Natural killer cell (primary cell): ENCODE measurements at regions not wholly inside any gene's neighbourhood (a gene's known extent, or its start where the extent isn't known, plus 50 kb on each side); places are given as distances from the start of the nearest gene placed in this dataset.

ENCODE experiments used
- ATAC-seq, 3 donors: fragments of 150-1000 bp in 2 of 3; fragments of 200-7000 bp in 1 of 3; cut with Tn5 transposase; 1 replicate in 1 of 3; 2 replicates in 2 of 3; pipeline ENCODE4 v1.10.0; 2021; ENCODE audit warnings: mild to moderate bottlenecking in 2 of 3, moderate library complexity in 2 of 3
- DNase-seq, 2 donors: peaks; one replicate each; pipeline versions ENCODE4 v3.0.0 to v3.0.0-alpha.2; 2013 to 2021; ENCODE audit warnings: mixed read lengths in 1 of 2
- H3K27ac ChIP-seq: one replicate; pipeline ENCODE4 v1.5.1; 2013; ENCODE audit warnings: mild to moderate bottlenecking, low read length
- H3K27me3 ChIP-seq: one replicate; pipeline ENCODE4 v1.6.1; 2013; ENCODE audit warnings: low read length; ENCODE audit not compliant: control insufficient read depth, insufficient read depth
- H3K36me3 ChIP-seq: one replicate; pipeline ENCODE4 v1.6.1; 2013; ENCODE audit warnings: low read length; ENCODE audit not compliant: control insufficient read depth, insufficient read depth
- H3K4me1 ChIP-seq: one replicate; pipeline ENCODE4 v1.6.1; 2013; ENCODE audit warnings: low read length; ENCODE audit not compliant: control insufficient read depth, insufficient read depth
- H3K4me3 ChIP-seq: one replicate; pipeline ENCODE4 v1.5.1; 2013; ENCODE audit warnings: low read length
- H3K9me3 ChIP-seq: one replicate; pipeline ENCODE4 v1.6.1; 2013; ENCODE audit warnings: low read length; ENCODE audit not compliant: control insufficient read depth, insufficient read depth
- H3K27ac Mint-ChIP-seq, 2 donors: one replicate each; pipeline ENCODE4 v1.8.0; 2022; ENCODE audit warnings: mild to moderate bottlenecking in 2 of 2, mixed read lengths in 2 of 2, moderate library complexity in 1 of 2
- H3K27me3 Mint-ChIP-seq, 2 donors: one replicate each; pipeline ENCODE4 v1.8.0; 2022; ENCODE audit warnings: low read depth in 2 of 2, mixed read lengths in 2 of 2
- H3K36me3 Mint-ChIP-seq: one replicate; pipeline ENCODE4 v1.8.0; 2022; ENCODE audit warnings: mixed read lengths
- H3K4me1 Mint-ChIP-seq, 2 donors: one replicate each; pipeline ENCODE4 v1.8.0; 2022; ENCODE audit warnings: mixed read lengths in 2 of 2
- H3K4me3 Mint-ChIP-seq: one replicate; pipeline ENCODE4 v1.8.0; 2022; ENCODE audit warnings: mild to moderate bottlenecking, moderate library complexity, mixed read lengths
- H3K9me3 Mint-ChIP-seq, 2 donors: one replicate each; pipeline ENCODE4 v1.8.0; 2022; ENCODE audit warnings: mixed read lengths in 2 of 2
- WGBS: methylation state at CpG from one replicate; pipeline ENCODE4 v1.1.7; 2013; ENCODE audit warnings: missing lambda C conversion rate; ENCODE audit not compliant: insufficient coverage; 5-methylcytosine and 5-hydroxymethylcytosine counted together
- intact Hi-C: fragments of 100-400 bp; cut with micrococcal nuclease; formaldehyde crosslinking; loops from one replicate; pipeline ENCODE4 v1.14.2; 2022
- TF ChIP-seq, protein P1 (sequence below): fragments of 200-600 bp; IDR thresholded peaks from one replicate; pipeline ENCODE4 v1.8.0; 2022; ENCODE audit warnings: antibody characterized with exemption

DNA sequence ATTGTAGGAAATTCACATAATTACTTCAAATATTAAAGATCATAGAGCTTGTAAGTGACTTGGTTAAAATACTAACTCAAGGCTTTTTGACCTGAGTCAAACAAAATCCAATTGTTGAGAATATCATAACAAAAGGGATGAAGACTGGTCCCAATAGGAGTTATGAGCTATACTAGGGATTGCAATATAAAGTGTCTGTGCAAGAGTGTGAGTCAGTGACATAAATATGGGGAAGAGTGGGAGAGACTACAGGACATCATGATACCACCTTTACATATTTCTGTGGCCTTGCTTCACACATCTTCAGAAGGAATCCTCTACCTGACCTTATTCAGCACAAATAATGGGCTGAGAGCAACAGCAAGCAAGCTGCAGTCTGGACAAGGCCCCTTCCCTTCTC lies 180.9 kb upstream of the SLC24A2 start:
- no peak overlapping the region for H3K4me3 ChIP-seq
- no peaks in the 10 kb centered on the region for H3K27me3 ChIP-seq
- no peaks in the 10 kb centered on the region for H3K36me3 ChIP-seq
- H3K4me1 ChIP-seq: no peaks in the 10 kb centered on the region
- H3K9me3 ChIP-seq: no peaks in the 10 kb centered on the region
- intact Hi-C loops: no loop called here
- no peak overlapping the region for H3K4me3 Mint-ChIP-seq
- no peaks in the 10 kb centered on the region for H3K36me3 Mint-ChIP-seq
- H3K27me3 Mint-ChIP-seq: peaks cover 6 to 7% of the 10 kb centered on the region in 2 donors
- no peak overlapping the region for H3K27ac Mint-ChIP-seq
- DNase-seq: no peak
- ATAC-seq: no peak
- H3K9me3 Mint-ChIP-seq: peaks cover 0 to 2% of the 10 kb centered on the region in 2 donors
- TF ChIP-seq, protein P1, sequence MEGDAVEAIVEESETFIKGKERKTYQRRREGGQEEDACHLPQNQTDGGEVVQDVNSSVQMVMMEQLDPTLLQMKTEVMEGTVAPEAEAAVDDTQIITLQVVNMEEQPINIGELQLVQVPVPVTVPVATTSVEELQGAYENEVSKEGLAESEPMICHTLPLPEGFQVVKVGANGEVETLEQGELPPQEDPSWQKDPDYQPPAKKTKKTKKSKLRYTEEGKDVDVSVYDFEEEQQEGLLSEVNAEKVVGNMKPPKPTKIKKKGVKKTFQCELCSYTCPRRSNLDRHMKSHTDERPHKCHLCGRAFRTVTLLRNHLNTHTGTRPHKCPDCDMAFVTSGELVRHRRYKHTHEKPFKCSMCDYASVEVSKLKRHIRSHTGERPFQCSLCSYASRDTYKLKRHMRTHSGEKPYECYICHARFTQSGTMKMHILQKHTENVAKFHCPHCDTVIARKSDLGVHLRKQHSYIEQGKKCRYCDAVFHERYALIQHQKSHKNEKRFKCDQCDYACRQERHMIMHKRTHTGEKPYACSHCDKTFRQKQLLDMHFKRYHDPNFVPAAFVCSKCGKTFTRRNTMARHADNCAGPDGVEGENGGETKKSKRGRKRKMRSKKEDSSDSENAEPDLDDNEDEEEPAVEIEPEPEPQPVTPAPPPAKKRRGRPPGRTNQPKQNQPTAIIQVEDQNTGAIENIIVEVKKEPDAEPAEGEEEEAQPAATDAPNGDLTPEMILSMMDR: no peak
- no peak overlapping the region for H3K27ac ChIP-seq
- no peaks in the 10 kb centered on the region for H3K4me1 Mint-ChIP-seq

DNA sequence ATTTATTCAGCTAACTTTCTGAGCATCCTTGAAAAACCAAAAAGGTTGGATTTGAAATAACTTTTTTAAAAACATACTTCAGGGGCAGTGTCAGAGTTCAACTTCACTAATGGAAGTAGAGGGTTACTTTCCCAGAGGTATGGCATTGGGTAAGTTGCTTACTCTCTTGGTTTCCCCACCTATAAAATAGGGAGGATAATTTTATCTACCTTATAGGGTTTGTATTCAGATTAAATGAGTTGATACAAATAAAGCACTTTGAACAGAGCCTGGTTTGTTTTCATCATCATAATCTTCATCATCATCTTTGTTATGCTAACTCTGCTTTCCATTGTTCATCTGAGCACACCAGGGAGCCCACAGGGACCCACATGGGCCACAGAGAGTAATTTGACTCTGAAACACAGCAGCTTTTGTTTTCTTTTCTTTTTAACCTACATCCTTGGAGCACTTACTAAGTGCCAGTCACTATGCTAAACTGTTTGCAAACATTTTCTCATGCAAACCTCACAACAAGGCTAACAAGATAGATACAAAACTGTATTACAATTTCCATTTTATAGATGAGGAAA lies 179.1 kb upstream of the SLC24A2 start:
- no peak overlapping the region for H3K27ac Mint-ChIP-seq
- ATAC-seq: no peak

DNA sequence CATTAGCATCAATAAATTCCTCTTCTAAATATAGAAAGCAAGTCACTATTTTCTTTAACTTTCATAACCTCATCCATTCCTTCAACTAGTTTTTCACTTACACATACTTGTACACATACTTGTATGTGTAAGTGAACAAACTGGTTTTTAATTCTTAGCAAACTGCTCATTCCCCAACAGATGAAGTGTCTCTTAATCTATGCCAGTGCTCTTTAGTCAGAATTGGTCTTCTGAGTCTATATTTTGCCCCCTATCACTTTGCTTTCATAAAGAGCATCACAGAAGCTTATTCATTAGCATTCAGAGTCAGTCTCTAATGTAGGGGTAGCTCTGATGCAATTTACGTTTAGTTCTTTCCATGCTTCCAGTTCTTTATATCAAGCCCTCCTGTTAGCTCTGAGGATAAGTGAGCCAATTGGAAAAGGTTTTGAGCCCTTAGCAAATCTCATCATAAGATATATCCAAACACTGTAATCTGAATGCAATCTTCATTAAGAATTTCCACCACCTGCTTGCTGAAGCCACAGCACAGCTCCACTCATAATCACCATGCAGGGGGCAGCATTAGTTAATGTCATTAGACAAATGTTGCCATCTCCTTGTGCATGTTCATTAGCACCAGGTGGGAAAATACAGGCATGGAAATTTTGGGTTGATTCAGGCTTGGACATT lies 178.5 kb upstream of the SLC24A2 start:
- H3K27ac Mint-ChIP-seq: no peak overlapping the region

More for the DNA sequence above, 179.1 kb upstream of the SLC24A2 start:
- H3K27ac ChIP-seq: no peak overlapping the region
- no peak overlapping the region for H3K4me3 ChIP-seq
- no peaks in the 10 kb centered on the region for H3K4me1 ChIP-seq
- Mint-ChIP-seq H3K4me3 (no peak overlapping the region), H3K27me3 (peaks cover 6 to 7% of the 10 kb centered on the region in 2 donors), H3K4me1 (no peaks in the 10 kb centered on the region), H3K36me3 (no peaks in the 10 kb centered on the region), H3K9me3 (peaks cover 0 to 2% of the 10 kb centered on the region in 2 donors)
- TF ChIP-seq, protein P1: no peak
- no peaks in the 10 kb centered on the region for H3K36me3 ChIP-seq
- no peaks in the 10 kb centered on the region for H3K27me3 ChIP-seq
- no peak for DNase-seq
- intact Hi-C loops: no loop called here
- no peaks in the 10 kb centered on the region for H3K9me3 ChIP-seq

More for the DNA sequence above, 178.5 kb upstream of the SLC24A2 start:
- Histone ChIP-seq H3K9me3 (no peaks in the 10 kb centered on the region), H3K36me3 (no peaks in the 10 kb centered on the region), H3K27me3 (no peaks in the 10 kb centered on the region), H3K4me3 (no peak overlapping the region), H3K4me1 (no peaks in the 10 kb centered on the region), H3K27ac (no peak overlapping the region)
- H3K9me3 Mint-ChIP-seq: peaks cover 0 to 2% of the 10 kb centered on the region in 2 donors
- DNase-seq (peak in 1 of 2 donors; percentile 6), ATAC-seq (no peak)
- TF ChIP-seq, protein P1: no peak
- no peaks in the 10 kb centered on the region for H3K4me1 Mint-ChIP-seq
- peaks cover 6 to 7% of the 10 kb centered on the region in 2 donors for H3K27me3 Mint-ChIP-seq
- H3K36me3 Mint-ChIP-seq: no peaks in the 10 kb centered on the region
- intact Hi-C loops: no loop called here
- no CpG with 5 or more reads among the region's 1 CpG for WGBS
- H3K4me3 Mint-ChIP-seq: no peak overlapping the region
